ENCODE measurements at regions not wholly inside any gene's neighbourhood (a gene's known extent, or its start where the extent isn't known, plus 50 kb on each side); places are given as distances from the start of the nearest gene placed in this dataset.

DNA sequence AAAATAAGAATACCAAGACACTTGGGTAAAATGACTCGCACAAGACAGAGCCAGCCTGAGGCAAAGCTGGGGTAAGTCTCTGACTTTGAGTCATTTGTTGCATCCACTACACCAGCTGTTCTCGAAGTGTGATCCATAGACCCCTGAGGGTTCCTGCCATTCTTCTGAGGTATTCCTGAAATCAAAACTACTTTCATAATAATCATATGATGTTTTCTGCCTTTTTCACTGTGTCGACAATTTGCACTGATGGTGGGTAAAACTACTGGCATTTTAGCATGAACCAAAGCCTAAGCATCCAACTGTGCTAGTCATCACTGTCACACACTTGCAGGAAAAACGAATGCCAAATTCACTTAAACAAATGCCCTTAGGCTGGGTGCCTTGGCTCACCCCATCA lies 135.5 kb upstream of the FUT8 start:
- TF ChIP-seq TAF1 (IDR thresholded peaks at IDR 0.05; ENCODE audit: borderline replicate concordance, insufficient read depth, low read length) (no peak), SIN3A (IDR thresholded peaks at IDR 0.05; ENCODE audit: borderline replicate concordance, insufficient read depth, low read length) (no peak), REST (IDR thresholded peaks at IDR 0.05; ENCODE audit: insufficient read depth in 1 of 2, low read depth in 2 of 2, low read length in 2 of 2) (no peak), POLR2AphosphoS5 (IDR thresholded peaks at IDR 0.05; ENCODE audit: low read depth, low read length) (no peak), FOXP2 (optimal IDR thresholded peaks at IDR 0.05; ENCODE audit: borderline replicate concordance, extremely low read depth, extremely low read length, insufficient read depth) (no peak)

DNA sequence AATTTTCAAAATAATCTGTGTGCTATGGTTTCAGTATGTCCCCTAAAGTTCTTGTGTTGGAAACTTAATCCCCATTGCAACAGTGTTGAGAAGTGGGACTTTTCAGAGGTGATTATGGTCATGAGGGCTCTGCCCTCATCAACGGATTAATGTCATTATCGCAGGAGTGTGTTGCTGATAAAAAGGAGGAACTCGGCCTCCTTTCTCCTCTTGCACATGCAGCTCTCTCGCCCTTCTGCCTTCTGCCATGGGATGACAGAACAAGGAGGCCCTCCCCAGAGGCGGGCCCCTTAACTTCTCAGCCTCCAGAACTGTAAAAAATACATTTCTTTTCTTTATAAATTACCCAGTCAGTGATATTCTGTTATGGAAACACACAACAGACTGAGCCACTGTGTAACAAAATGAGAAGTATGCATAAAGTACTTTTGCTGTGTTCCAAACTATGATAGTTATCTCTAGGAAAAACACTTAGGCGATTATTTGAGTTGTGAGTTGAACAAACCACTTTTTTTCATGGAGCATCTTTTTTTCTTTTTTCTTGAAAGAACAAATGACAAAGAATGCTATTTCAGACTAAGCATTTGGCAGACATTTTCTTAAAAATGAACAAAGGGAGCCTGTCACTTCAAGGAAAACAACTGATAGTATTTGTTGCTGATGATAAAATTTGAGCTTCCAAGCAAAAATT lies 134.8 kb upstream of the FUT8 start:
- TF ChIP-seq FOXP2 (optimal IDR thresholded peaks at IDR 0.05; ENCODE audit: borderline replicate concordance, extremely low read depth, extremely low read length, insufficient read depth) (no peak), POLR2AphosphoS5 (IDR thresholded peaks at IDR 0.05; ENCODE audit: low read depth, low read length) (no peak), TAF1 (IDR thresholded peaks at IDR 0.05; ENCODE audit: borderline replicate concordance, insufficient read depth, low read length) (no peak), SIN3A (IDR thresholded peaks at IDR 0.05; ENCODE audit: borderline replicate concordance, insufficient read depth, low read length) (no peak), REST (IDR thresholded peaks at IDR 0.05; ENCODE audit: insufficient read depth in 1 of 2, low read depth in 2 of 2, low read length in 2 of 2) (no peak)

- TF ChIP-seq SIN3A (IDR thresholded peaks at IDR 0.05; ENCODE audit: borderline replicate concordance, insufficient read depth, low read length) (no peak), TAF1 (IDR thresholded peaks at IDR 0.05; ENCODE audit: borderline replicate concordance, insufficient read depth, low read length) (no peak), REST (IDR thresholded peaks at IDR 0.05; ENCODE audit: insufficient read depth in 1 of 2, low read depth in 2 of 2, low read length in 2 of 2) (no peak), POLR2AphosphoS5 (IDR thresholded peaks at IDR 0.05; ENCODE audit: low read depth, low read length) (no peak), FOXP2 (optimal IDR thresholded peaks at IDR 0.05; ENCODE audit: borderline replicate concordance, extremely low read depth, extremely low read length, insufficient read depth) (no peak)
Observed at GRCh38 chr14:65278589-65278988, 133.9 kb upstream of the FUT8 start.

- no peak for TF ChIP-seq FOXP2 (optimal IDR thresholded peaks at IDR 0.05; ENCODE audit: borderline replicate concordance, extremely low read depth, extremely low read length, insufficient read depth)
- TF ChIP-seq POLR2AphosphoS5 (IDR thresholded peaks at IDR 0.05; ENCODE audit: low read depth, low read length), result no peak
- no peak for TF ChIP-seq SIN3A (IDR thresholded peaks at IDR 0.05; ENCODE audit: borderline replicate concordance, insufficient read depth, low read length)
- TF ChIP-seq TAF1 (IDR thresholded peaks at IDR 0.05; ENCODE audit: borderline replicate concordance, insufficient read depth, low read length), result no peak
- TF ChIP-seq REST (IDR thresholded peaks at IDR 0.05; ENCODE audit: insufficient read depth in 1 of 2, low read depth in 2 of 2, low read length in 2 of 2), result no peak
Observed at GRCh38 chr14:65279510-65279909, 133.0 kb upstream of the FUT8 start.
